ENCODE measurements at regions not wholly inside any gene's neighbourhood (a gene's known extent, or its start where the extent isn't known, plus 50 kb on each side); places are given as distances from the start of the nearest gene placed in this dataset.

DNA sequence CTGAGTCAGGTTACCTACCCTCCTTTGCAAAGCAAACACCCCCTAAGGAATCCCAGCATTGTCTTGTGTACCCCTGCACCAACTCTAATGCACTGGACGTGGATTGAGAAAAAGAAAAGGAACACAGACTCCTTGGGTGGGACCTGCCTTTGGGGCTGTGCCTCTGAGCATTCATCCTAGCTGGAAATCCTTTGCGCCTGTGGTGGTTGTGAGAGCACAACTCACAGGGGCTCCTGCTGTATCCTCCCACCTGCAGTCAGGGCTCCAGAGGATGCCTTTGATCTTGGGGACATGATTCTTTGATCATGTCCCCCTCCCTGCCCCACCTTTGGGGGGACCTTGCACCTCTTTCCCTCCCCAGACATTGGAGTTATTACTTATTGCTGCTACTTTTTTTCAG is 338.5 kb downstream of the GADD45G start:
- TF ChIP-seq, protein P1, sequence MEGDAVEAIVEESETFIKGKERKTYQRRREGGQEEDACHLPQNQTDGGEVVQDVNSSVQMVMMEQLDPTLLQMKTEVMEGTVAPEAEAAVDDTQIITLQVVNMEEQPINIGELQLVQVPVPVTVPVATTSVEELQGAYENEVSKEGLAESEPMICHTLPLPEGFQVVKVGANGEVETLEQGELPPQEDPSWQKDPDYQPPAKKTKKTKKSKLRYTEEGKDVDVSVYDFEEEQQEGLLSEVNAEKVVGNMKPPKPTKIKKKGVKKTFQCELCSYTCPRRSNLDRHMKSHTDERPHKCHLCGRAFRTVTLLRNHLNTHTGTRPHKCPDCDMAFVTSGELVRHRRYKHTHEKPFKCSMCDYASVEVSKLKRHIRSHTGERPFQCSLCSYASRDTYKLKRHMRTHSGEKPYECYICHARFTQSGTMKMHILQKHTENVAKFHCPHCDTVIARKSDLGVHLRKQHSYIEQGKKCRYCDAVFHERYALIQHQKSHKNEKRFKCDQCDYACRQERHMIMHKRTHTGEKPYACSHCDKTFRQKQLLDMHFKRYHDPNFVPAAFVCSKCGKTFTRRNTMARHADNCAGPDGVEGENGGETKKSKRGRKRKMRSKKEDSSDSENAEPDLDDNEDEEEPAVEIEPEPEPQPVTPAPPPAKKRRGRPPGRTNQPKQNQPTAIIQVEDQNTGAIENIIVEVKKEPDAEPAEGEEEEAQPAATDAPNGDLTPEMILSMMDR (IDR thresholded peaks at IDR 0.05; ENCODE audit: poor library complexity, severe bottlenecking): no peak
- TF ChIP-seq EZH2 (IDR thresholded peaks at IDR 0.05; ENCODE audit: borderline replicate concordance, insufficient read depth, low read length, poor library complexity, severe bottlenecking) (no peak), TAF1 (IDR thresholded peaks at IDR 0.05; ENCODE audit: low read depth) (no peak)
